Testis (tissue), 2 donors: ENCODE measurements at regions not wholly inside any gene's neighbourhood (a gene's known extent, or its start where the extent isn't known, plus 50 kb on each side); places are given as distances from the start of the nearest gene placed in this dataset.

ENCODE experiments used
- POLR2A ChIP-seq: fragments of 450-650 bp; IDR thresholded peaks from one replicate; pipeline ENCODE4 v1.6.1; 2017; ENCODE audit warnings: antibody characterized with exemption, mild to moderate bottlenecking, moderate library complexity
- TF ChIP-seq, protein P1 (sequence below), 3 experiments: fragments of 450-650 bp in 2 of 3; fragments of 200-600 bp in 1 of 3; sonication (generic) in 1 of 3; IDR thresholded peaks; one replicate each; pipeline ENCODE4 v1.5.1; 2016 to 2019; ENCODE audit warnings: antibody characterized with exemption in 3 of 3, mild to moderate bottlenecking in 2 of 3, moderate library complexity in 1 of 3

DNA sequence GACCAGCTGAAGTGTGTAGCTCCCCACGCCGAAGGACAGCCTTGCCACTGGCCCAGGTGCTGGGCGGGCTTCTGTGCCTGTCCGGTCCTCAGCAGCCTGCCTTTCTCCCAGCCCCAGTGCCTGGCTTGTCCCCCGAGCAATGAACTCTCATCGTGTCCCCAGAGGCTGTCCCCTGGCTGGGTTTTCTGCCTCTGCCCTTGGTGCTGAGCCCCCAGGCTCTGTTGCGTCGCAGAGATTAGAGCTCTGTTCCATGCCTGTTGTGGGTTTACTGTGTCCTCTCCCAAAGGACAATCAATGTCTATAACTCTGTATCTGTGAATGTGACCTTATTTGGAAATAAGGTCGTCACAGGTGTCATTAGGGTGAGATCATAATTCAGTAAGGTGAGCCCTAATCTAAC, 226.1 kb upstream of the SHH start:
- TF ChIP-seq, protein P1, sequence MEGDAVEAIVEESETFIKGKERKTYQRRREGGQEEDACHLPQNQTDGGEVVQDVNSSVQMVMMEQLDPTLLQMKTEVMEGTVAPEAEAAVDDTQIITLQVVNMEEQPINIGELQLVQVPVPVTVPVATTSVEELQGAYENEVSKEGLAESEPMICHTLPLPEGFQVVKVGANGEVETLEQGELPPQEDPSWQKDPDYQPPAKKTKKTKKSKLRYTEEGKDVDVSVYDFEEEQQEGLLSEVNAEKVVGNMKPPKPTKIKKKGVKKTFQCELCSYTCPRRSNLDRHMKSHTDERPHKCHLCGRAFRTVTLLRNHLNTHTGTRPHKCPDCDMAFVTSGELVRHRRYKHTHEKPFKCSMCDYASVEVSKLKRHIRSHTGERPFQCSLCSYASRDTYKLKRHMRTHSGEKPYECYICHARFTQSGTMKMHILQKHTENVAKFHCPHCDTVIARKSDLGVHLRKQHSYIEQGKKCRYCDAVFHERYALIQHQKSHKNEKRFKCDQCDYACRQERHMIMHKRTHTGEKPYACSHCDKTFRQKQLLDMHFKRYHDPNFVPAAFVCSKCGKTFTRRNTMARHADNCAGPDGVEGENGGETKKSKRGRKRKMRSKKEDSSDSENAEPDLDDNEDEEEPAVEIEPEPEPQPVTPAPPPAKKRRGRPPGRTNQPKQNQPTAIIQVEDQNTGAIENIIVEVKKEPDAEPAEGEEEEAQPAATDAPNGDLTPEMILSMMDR (IDR thresholded peaks at IDR 0.05): no peak
- no peak for TF ChIP-seq POLR2A
